T-cell (primary cell): ENCODE measurements at regions not wholly inside any gene's neighbourhood (a gene's known extent, or its start where the extent isn't known, plus 50 kb on each side); places are given as distances from the start of the nearest gene placed in this dataset.

Source experiments
- ATAC-seq, 4 experiments: fragments of 200-7000 bp in 3 of 4; fragments of 150-1000 bp in 1 of 4; cut with Tn5 transposase; replicated peaks in 1 of 4; 1 replicate in 3 of 4; 2 replicates in 1 of 4; pipeline ENCODE4 v1.10.0; 2021; ENCODE audit warnings: moderate library complexity in 3 of 4, mild to moderate bottlenecking in 2 of 4, moderate number of reproducible peaks in 1 of 4
- CTCF ChIA-PET, 2 donors: fragments of 300-600 bp; sonication (Branson Sonifier 250); formaldehyde crosslinking; loops; one replicate each; lab custom pipeline; 2022; ENCODE audit warnings: antibody characterized with exemption in 2 of 2; lab: Charles Lee
- POLR2A ChIA-PET, 2 donors: fragments of 300-600 bp; sonication (Branson Sonifier 250); formaldehyde crosslinking; loops; one replicate each; lab custom pipeline; 2022; ENCODE audit warnings: antibody characterized with exemption in 2 of 2; lab: Charles Lee
- DNase-seq, 35 experiments: peaks; one replicate each; pipeline versions ENCODE4 v3.0.0 to v3.0.0-alpha.2; 2013 to 2023
- H3K27ac ChIP-seq: one replicate; pipeline ENCODE4 v1.5.1; 2013; ENCODE audit warnings: low read length
- H3K27me3 ChIP-seq, 2 experiments: replicated peaks in 1 of 2; 1 replicate in 1 of 2; 2 replicates in 1 of 2; pipeline versions ENCODE4 v1.6.1 to v1.7.0; 2013; ENCODE audit warnings: low read length in 1 of 2, mixed read lengths in 1 of 2; ENCODE audit not compliant: control insufficient read depth in 2 of 2, insufficient read depth in 2 of 2; ENCODE audit errors: extremely low read depth in 1 of 2
- H3K36me3 ChIP-seq, 2 donors: 1 replicate in 1 of 2; 2 replicates in 1 of 2; pipeline versions ENCODE4 v1.6.1 to v1.7.0; 2013; ENCODE audit warnings: low read length in 1 of 2; ENCODE audit not compliant: control insufficient read depth in 2 of 2, insufficient read depth in 1 of 2; ENCODE audit errors: extremely low read depth in 1 of 2
- H3K4me1 ChIP-seq, 2 experiments: 1 replicate in 1 of 2; 2 replicates in 1 of 2; pipeline versions ENCODE4 v1.6.1 to v1.7.0; 2013; ENCODE audit warnings: low read length in 2 of 2, mixed read lengths in 1 of 2; ENCODE audit not compliant: insufficient read depth in 2 of 2, control insufficient read depth in 1 of 2; ENCODE audit errors: extremely low read depth in 1 of 2
- H3K4me3 ChIP-seq, 2 donors: 1 replicate in 1 of 2; 2 replicates in 1 of 2; pipeline versions ENCODE4 v1.5.1 to v1.7.0; 2013; ENCODE audit warnings: mild to moderate bottlenecking in 2 of 2, low read length in 1 of 2, moderate library complexity in 1 of 2; ENCODE audit not compliant: control insufficient read depth in 1 of 2; ENCODE audit errors: extremely low read depth in 1 of 2
- H3K9me3 ChIP-seq: 2 replicates; pipeline ENCODE4 v1.7.0; 2013
- H3K27ac Mint-ChIP-seq, 2 donors: one replicate each; pipeline ENCODE4 v1.8.0; 2020 to 2021; ENCODE audit warnings: mild to moderate bottlenecking in 2 of 2, mixed read lengths in 2 of 2
- H3K27me3 Mint-ChIP-seq, 2 donors: one replicate each; pipeline ENCODE4 v1.8.0; 2021 to 2022; ENCODE audit warnings: mixed read lengths in 2 of 2
- H3K36me3 Mint-ChIP-seq: one replicate; pipeline ENCODE4 v1.8.0; 2021; ENCODE audit warnings: mixed read lengths
- H3K4me1 Mint-ChIP-seq, 3 donors: one replicate each; pipeline ENCODE4 v1.8.0; 2020 to 2022; ENCODE audit warnings: mixed read lengths in 3 of 3, mild to moderate bottlenecking in 1 of 3
- H3K4me3 Mint-ChIP-seq, 3 donors: one replicate each; pipeline ENCODE4 v1.8.0; 2020 to 2022; ENCODE audit warnings: mild to moderate bottlenecking in 3 of 3, mixed read lengths in 3 of 3, moderate library complexity in 3 of 3
- H3K9me3 Mint-ChIP-seq, 3 donors: one replicate each; pipeline ENCODE4 v1.8.0; 2020 to 2022; ENCODE audit warnings: mixed read lengths in 3 of 3
- WGBS: methylation state at CpG from one replicate; pipeline ENCODE4 v1.1.5; 2013; ENCODE audit warnings: missing lambda C conversion rate; ENCODE audit not compliant: insufficient coverage; 5-methylcytosine and 5-hydroxymethylcytosine counted together

DNA sequence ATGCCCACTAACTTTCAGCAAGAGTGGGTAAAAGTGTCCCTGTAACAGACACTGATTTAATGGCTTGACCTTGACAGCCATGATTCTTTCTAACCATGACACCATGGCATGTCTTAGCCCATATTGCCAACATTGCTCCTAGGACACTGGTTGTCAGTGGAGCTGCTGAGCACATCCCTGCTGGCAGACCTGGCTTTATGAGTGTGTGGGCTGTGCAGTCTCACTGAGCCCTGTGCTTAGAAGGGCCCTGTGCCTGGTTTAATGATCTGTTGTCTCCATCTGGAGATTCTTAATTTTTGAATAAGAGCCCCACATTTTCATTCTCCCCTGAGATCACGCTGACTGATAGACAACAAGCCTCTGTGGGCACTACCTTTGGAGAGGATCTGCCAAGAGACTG is 243.1 kb upstream of the KIAA1217 start:
- H3K4me1 Mint-ChIP-seq = no peaks in the 10 kb centered on the region
- H3K4me3 ChIP-seq = no peak overlapping the region
- no CpG with 5 or more reads among the region's 1 CpG for WGBS
- no peaks in the 10 kb centered on the region for H3K9me3 ChIP-seq
- POLR2A ChIA-PET = no interaction called here
- no peak for ATAC-seq
- H3K36me3 Mint-ChIP-seq = no peaks in the 10 kb centered on the region
- no peak overlapping the region for H3K4me3 Mint-ChIP-seq
- H3K27ac ChIP-seq = no peak overlapping the region
- H3K36me3 ChIP-seq = no peaks in the 10 kb centered on the region
- peaks cover 0 to 10% (median 5%) of the 10 kb centered on the region in 3 donors for H3K9me3 Mint-ChIP-seq
- no peak overlapping the region for H3K27ac Mint-ChIP-seq
- no peak for DNase-seq
- H3K4me1 ChIP-seq = no peaks in the 10 kb centered on the region
- CTCF ChIA-PET = no interaction called here
- H3K27me3 Mint-ChIP-seq = no peaks in the 10 kb centered on the region
- H3K27me3 ChIP-seq = no peaks in the 10 kb centered on the region

DNA sequence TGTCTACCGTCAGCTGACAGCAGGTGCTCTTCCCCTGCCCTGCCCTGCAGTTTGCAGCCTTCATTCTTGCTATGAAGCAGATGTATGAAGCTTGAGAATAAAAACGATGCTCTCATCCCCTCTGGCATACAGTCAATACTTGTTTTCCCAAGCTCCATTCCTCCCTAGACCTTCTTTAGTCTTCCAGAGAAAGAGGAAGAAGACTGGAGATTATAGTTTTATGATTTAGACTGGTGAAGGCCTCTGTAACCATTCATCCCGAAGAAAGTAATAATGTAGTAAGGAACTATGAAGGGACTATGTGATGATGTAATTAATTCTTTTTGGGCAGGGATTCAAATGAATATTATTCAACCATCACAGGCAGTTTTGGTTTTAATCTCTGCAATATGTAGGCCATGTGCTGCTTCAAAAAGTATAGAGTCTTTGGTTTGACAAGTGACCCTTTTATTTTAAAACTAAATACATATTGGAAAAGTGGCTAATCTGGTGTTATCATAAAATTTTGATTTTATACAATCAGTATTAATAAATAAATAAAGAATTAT is 242.4 kb upstream of the KIAA1217 start:
- CTCF ChIA-PET = no interaction called here
- H3K36me3 Mint-ChIP-seq = no peaks in the 10 kb centered on the region

DNA sequence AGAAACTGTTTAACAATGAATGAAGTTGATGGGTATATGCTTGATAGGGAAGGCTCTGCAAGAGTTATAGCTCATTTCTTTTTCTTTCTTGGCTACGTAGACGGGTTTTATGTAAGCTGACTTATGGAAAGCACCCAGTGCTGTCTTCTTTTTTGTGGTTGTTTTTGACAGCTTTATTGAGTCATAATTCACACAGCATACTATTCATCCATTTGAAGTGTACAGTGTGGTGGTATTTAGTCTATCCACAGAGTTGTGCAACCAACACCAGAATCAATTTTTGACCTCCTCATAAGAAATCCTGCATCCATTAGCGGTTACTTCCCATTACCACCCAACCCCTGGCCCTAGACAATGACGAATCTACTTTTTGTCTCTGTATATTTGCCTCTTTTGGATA is 240.6 kb upstream of the KIAA1217 start:
- ATAC-seq (no peak), DNase-seq (no peak)
- Histone ChIP-seq H3K27me3 (no peaks in the 10 kb centered on the region), H3K4me3 (no peak overlapping the region), H3K9me3 (no peaks in the 10 kb centered on the region), H3K4me1 (no peaks in the 10 kb centered on the region), H3K36me3 (no peaks in the 10 kb centered on the region), H3K27ac (no peak overlapping the region)
- ChIA-PET POLR2A (no interaction called here), CTCF (no interaction called here)
- Mint-ChIP-seq H3K27me3 (peaks cover 0 to 4% of the 10 kb centered on the region in 2 donors), H3K9me3 (peaks cover 0 to 8% (median 2%) of the 10 kb centered on the region in 3 donors), H3K27ac (no peak overlapping the region), H3K4me3 (no peak overlapping the region), H3K4me1 (no peaks in the 10 kb centered on the region), H3K36me3 (no peaks in the 10 kb centered on the region)
- no CpG with 5 or more reads among the region's 4 CpGs for WGBS

More for the DNA sequence above, 242.4 kb upstream of the KIAA1217 start:
- Mint-ChIP-seq H3K4me3 (no peak overlapping the region), H3K27me3 (peaks cover 0 to 4% of the 10 kb centered on the region in 2 donors), H3K9me3 (peaks cover 0 to 10% (median 5%) of the 10 kb centered on the region in 3 donors), H3K4me1 (no peaks in the 10 kb centered on the region), H3K27ac (no peak overlapping the region)
- POLR2A ChIA-PET = no interaction called here
- no peaks in the 10 kb centered on the region for H3K36me3 ChIP-seq
- no peak for DNase-seq
- no peaks in the 10 kb centered on the region for H3K4me1 ChIP-seq
- 20% methylated on average over 1 of the region's 3 CpGs for WGBS
- H3K27ac ChIP-seq = no peak overlapping the region
- no peaks in the 10 kb centered on the region for H3K27me3 ChIP-seq
- H3K4me3 ChIP-seq = no peak overlapping the region
- no peak for ATAC-seq
- H3K9me3 ChIP-seq = no peaks in the 10 kb centered on the region

DNA sequence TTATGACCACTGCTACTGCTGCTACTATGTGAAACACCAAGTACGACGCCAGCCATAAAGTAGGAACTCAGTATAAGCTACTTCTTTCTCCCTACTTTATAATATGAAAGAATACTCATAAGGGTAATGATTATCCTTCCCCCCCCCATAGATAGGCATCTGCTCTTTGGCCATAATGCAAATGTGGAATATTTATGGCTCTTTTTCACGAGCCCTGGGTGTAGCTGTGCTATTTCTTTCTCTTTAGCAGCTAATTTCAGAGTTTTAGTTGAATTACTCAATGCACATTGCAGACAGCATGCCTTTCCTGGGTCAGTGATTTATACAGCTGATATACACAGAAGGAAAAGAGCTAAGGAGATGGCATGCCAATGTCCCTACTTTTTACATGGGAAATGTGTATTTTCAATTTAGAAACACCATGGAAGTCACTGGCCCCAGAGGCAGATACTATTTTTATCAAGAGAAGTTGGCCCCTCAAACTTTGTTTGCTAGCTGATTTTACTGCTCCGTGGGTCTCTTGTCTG is 234.1 kb upstream of the KIAA1217 start:
- Histone ChIP-seq H3K9me3 (no peaks in the 10 kb centered on the region), H3K27me3 (no peaks in the 10 kb centered on the region), H3K4me1 (no peaks in the 10 kb centered on the region), H3K27ac (no peak overlapping the region), H3K4me3 (no peak overlapping the region), H3K36me3 (no peaks in the 10 kb centered on the region)
- Mint-ChIP-seq H3K27ac (no peak overlapping the region), H3K4me3 (no peak overlapping the region), H3K36me3 (no peaks in the 10 kb centered on the region), H3K27me3 (peaks cover 0 to 4% of the 10 kb centered on the region in 2 donors), H3K9me3 (peaks cover 0 to 4% (median under 1%) of the 10 kb centered on the region in 3 donors), H3K4me1 (no peaks in the 10 kb centered on the region)
- DNase-seq (no peak), ATAC-seq (no peak)
- WGBS = no CpG with 5 or more reads among the region's 4 CpGs
- ChIA-PET CTCF (interaction anchor here in 1 of 2 donors (0.6 kb wide), 1 partner anchor 813 kb away, joined by 6 read pairs; no protein-coding TSS in a partner anchor), POLR2A (no interaction called here)

DNA sequence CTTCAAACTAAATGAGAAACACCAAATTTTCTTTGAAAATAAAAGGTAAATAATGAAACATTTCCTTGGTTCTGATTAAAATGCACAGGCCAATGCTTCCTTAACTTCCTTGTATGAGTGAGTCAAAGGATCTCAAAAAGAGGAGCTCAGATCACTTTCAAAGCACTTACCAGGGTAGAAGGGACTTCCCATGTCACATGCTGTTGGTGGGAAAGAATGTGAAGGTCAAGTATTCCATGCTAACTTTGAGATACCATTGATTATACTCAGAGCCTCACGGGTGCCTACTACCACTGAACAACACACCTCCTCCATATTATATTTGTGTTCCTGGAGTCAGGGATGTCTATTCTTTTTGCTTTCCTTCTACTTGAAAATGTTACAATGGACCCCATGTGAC is 233.5 kb upstream of the KIAA1217 start:
- no peak for DNase-seq
- ChIA-PET POLR2A (interaction anchor here in 1 of 2 donors (0.7 kb wide), 1 partner anchor 72 kb away, joined by 3 read pairs; no protein-coding TSS in a partner anchor), CTCF (no interaction called here)
- no peaks in the 10 kb centered on the region for H3K36me3 Mint-ChIP-seq
- H3K4me1 Mint-ChIP-seq = no peaks in the 10 kb centered on the region
- Histone ChIP-seq H3K27ac (no peak overlapping the region), H3K9me3 (no peaks in the 10 kb centered on the region), H3K4me1 (no peaks in the 10 kb centered on the region), H3K36me3 (no peaks in the 10 kb centered on the region), H3K4me3 (no peak overlapping the region), H3K27me3 (no peaks in the 10 kb centered on the region)
- no peak for ATAC-seq
- no CpG with 5 or more reads among the region's 1 CpG for WGBS
- H3K9me3 Mint-ChIP-seq = peaks cover 0 to 4% (median 0%) of the 10 kb centered on the region in 3 donors
- H3K4me3 Mint-ChIP-seq = no peak overlapping the region
- H3K27me3 Mint-ChIP-seq = peaks cover 0 to 4% of the 10 kb centered on the region in 2 donors
- no peak overlapping the region for H3K27ac Mint-ChIP-seq

DNA sequence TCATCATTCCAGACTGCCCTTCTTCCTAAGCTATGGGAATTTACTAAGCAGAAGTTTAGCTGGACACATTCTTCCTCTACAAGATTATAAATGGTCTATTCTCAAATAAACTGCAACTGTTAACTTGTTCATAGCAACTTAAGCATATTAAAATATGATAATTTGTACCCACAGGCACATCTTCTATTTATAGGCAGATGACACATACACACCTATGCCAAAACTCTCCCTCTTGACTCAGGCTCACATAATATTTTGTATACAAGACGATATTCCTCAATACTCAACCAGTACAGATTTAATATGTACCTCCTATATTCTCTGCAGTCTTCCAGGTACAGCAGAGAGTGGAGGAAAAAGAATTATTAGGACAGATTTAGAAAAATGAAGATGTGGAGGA is 232.7 kb upstream of the KIAA1217 start:
- H3K9me3 ChIP-seq = no peaks in the 10 kb centered on the region
- no peak overlapping the region for H3K27ac ChIP-seq
- ChIA-PET CTCF (no interaction called here), POLR2A (interaction anchor here in 1 of 2 donors (0.7 kb wide), 1 partner anchor 71 kb away, joined by 3 read pairs; no protein-coding TSS in a partner anchor)
- DNase-seq = no peak
- no peaks in the 10 kb centered on the region for H3K36me3 ChIP-seq
- peaks cover 0 to 4% (median 0%) of the 10 kb centered on the region in 3 donors for H3K9me3 Mint-ChIP-seq
- no peak overlapping the region for H3K27ac Mint-ChIP-seq
- H3K27me3 ChIP-seq = no peaks in the 10 kb centered on the region
- H3K4me1 ChIP-seq = no peaks in the 10 kb centered on the region
- no peak overlapping the region for H3K4me3 Mint-ChIP-seq
- H3K4me3 ChIP-seq = no peak overlapping the region
- no peaks in the 10 kb centered on the region for H3K36me3 Mint-ChIP-seq
- no peak for ATAC-seq
- no CpG with 5 or more reads among the region's 1 CpG for WGBS
- H3K27me3 Mint-ChIP-seq = peaks cover 2 to 3% of the 10 kb centered on the region in 2 donors
- no peaks in the 10 kb centered on the region for H3K4me1 Mint-ChIP-seq
